Vagina (tissue), 2 donors: ENCODE measurements at regions not wholly inside any gene's neighbourhood (a gene's known extent, or its start where the extent isn't known, plus 50 kb on each side); places are given as distances from the start of the nearest gene placed in this dataset.

Experiments
- CTCF ChIP-seq, 3 experiments: fragments of 450-650 bp in 2 of 3; fragments of 200-600 bp in 1 of 3; sonication (generic) in 1 of 3; IDR thresholded peaks; one replicate each; pipeline ENCODE4 v1.5.1; 2017 to 2019; ENCODE audit warnings: antibody characterized with exemption in 3 of 3, mild to moderate bottlenecking in 2 of 3, moderate library complexity in 2 of 3
- POLR2A ChIP-seq, 2 donors: fragments of 450-650 bp; IDR thresholded peaks; one replicate each; pipeline ENCODE4 v1.6.1; 2017; ENCODE audit warnings: antibody characterized with exemption in 2 of 2, mild to moderate bottlenecking in 2 of 2, moderate library complexity in 2 of 2

GRCh38 chr2:41647468-41648050 lies 400.3 kb upstream of the PKDCC start:
- TF ChIP-seq POLR2A (IDR thresholded peaks at IDR 0.05) (no peak), CTCF (IDR thresholded peaks at IDR 0.05) (no peak)
